Thyroid gland (tissue), 4 donors: ENCODE measurements at regions not wholly inside any gene's neighbourhood (a gene's known extent, or its start where the extent isn't known, plus 50 kb on each side); places are given as distances from the start of the nearest gene placed in this dataset.
A peak's percentile ranks its signal among the peaks of the same experiment; 100 is the strongest.

Experiments used
- DNase-seq, 2 donors: peaks; one replicate each; pipeline ENCODE4 v3.0.0-alpha.2; 2019
- H3K27ac ChIP-seq, 3 donors: fragments of 200-600 bp; sonication (generic); 1 replicate in 2 of 3; 2 replicates in 1 of 3; pipeline ENCODE4 v1.5.1; 2016 to 2019; ENCODE audit warnings: mild to moderate bottlenecking in 1 of 3, moderate library complexity in 1 of 3
- H3K27me3 ChIP-seq: fragments of 200-600 bp; sonication (generic); one replicate; pipeline ENCODE4 v1.5.1; 2019
- H3K36me3 ChIP-seq, 2 donors: fragments of 200-600 bp; sonication (generic); one replicate each; pipeline ENCODE4 v1.5.1; 2016 to 2019
- H3K4me1 ChIP-seq, 2 donors: fragments of 200-600 bp; sonication (generic); one replicate each; pipeline ENCODE4 v1.5.1; 2017 to 2019
- H3K4me3 ChIP-seq, 3 donors: fragments of 200-600 bp; sonication (generic); replicated peaks in 1 of 3; 1 replicate in 2 of 3; 2 replicates in 1 of 3; pipeline ENCODE4 v1.5.1; 2016; ENCODE audit warnings: mild to moderate bottlenecking in 1 of 3
- H3K9me3 ChIP-seq: fragments of 200-600 bp; sonication (generic); one replicate; pipeline ENCODE4 v1.5.1; 2017
- POLR2A ChIP-seq, 2 donors: fragments of 450-650 bp; IDR thresholded peaks; one replicate each; pipeline ENCODE4 v1.6.1; 2017; ENCODE audit warnings: antibody characterized with exemption in 2 of 2, mild to moderate bottlenecking in 2 of 2, moderate library complexity in 1 of 2
- WGBS, 2 donors: methylation state at CpG; one replicate each; pipeline ENCODE4 v1.1.5; 2017; 5-methylcytosine and 5-hydroxymethylcytosine counted together
- intact Hi-C: fragments of 100-400 bp; cut with DNase I; formaldehyde crosslinking; loops from one replicate; pipeline ENCODE4 v1.15.1; 2023
- TF ChIP-seq, protein P1 (sequence below), 6 experiments: fragments of 200-600 bp in 3 of 6; fragments of 450-650 bp in 3 of 6; sonication (generic) in 3 of 6; IDR thresholded peaks; one replicate each; pipeline ENCODE4 v1.5.1; 2016 to 2019; ENCODE audit warnings: antibody characterized with exemption in 6 of 6, mild to moderate bottlenecking in 2 of 6, inconsistent platforms in 1 of 6, moderate library complexity in 1 of 6

DNA sequence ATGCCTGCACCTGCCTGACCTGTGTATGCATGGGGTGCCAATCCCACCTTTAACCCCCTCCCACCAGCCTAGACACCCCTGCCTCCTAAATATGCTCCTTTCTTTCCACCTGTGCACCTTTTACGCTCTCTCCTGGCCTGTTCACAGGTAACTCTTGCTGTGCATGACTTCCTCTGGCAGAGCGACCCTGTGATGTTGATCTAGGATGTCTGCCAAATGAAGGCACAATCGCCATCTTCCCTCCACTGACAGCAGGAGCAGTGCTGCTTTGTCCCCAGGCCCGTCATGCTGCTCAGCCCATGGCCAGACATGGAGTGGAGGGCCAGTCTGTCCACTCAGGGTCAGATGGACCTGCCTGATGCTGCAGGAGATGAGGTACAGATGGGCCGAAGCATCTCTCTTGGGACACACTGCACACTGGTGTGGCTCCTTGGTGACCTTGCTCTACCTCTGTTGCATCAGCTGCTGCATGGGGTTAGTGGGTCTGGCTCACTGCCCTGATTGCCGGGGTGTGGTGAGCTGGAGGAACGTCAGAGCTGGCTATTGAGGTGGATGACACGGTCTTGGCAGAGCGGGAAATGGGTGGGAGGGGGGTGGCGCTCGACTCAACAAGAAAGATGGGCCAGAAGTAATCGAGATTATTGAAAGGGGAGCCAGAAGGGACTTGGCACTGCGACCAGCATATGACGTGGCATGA lies 101.7 kb upstream of the PITX1 start:
- H3K27me3 ChIP-seq: no peaks in the 10 kb centered on the region
- intact Hi-C loops: no loop called here
- H3K4me3 ChIP-seq: no peak overlapping the region
- H3K27ac ChIP-seq: no peak overlapping the region
- H3K9me3 ChIP-seq: no peaks in the 10 kb centered on the region
- no peaks in the 10 kb centered on the region for H3K36me3 ChIP-seq
- TF ChIP-seq, protein P1, sequence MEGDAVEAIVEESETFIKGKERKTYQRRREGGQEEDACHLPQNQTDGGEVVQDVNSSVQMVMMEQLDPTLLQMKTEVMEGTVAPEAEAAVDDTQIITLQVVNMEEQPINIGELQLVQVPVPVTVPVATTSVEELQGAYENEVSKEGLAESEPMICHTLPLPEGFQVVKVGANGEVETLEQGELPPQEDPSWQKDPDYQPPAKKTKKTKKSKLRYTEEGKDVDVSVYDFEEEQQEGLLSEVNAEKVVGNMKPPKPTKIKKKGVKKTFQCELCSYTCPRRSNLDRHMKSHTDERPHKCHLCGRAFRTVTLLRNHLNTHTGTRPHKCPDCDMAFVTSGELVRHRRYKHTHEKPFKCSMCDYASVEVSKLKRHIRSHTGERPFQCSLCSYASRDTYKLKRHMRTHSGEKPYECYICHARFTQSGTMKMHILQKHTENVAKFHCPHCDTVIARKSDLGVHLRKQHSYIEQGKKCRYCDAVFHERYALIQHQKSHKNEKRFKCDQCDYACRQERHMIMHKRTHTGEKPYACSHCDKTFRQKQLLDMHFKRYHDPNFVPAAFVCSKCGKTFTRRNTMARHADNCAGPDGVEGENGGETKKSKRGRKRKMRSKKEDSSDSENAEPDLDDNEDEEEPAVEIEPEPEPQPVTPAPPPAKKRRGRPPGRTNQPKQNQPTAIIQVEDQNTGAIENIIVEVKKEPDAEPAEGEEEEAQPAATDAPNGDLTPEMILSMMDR (IDR thresholded peaks at IDR 0.05): no peak
- TF ChIP-seq POLR2A (IDR thresholded peaks at IDR 0.05): no peak
- peak; percentile 82 to 84 for DNase-seq
- peaks cover 24 to 51% of the 10 kb centered on the region in 2 donors for H3K4me1 ChIP-seq
- WGBS, 2 donors: 37 to 45% methylated on average over 14 of the region's 14 CpGs

DNA sequence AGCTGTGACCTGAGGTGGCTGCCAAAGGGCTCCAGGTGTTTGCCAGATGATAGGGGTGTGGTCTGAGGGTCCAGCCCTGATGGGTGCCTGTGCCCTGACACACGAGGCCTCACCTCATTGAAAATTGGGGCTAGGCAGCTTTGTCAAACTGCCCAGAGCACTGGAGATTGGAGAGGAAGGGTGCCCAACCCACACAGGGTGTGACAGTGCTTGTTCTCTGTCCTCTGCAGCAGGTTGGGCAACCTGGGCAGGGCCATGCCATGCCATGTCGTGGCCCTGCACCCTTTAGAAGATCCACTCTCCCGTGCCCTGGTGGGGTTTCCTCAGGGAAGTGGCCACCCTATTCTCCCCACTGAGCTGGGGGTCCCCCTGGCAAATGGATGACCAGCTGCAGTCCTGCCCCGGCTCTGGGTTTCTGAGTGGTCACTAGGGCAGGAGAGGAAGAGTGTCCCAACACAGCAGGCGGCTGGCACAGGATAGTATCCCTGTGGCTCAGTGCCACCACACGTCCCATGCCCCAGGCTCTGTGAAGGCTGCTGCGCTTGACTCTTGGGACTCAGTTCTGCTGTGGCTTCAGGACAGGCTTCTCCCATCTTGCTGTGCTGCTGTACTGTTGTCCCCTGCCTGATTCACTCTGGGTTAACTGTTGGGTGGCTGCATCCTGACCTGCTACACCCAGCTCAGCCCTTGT lies 100.8 kb upstream of the PITX1 start:
- WGBS, 2 donors: 61 to 92% methylated on average over 3 to 5 of the region's 7 CpGs
- H3K4me3 ChIP-seq: no peak overlapping the region
- H3K27ac ChIP-seq: no peak overlapping the region
- intact Hi-C loops: no loop called here
- H3K9me3 ChIP-seq: no peaks in the 10 kb centered on the region
- no peak for DNase-seq
- H3K27me3 ChIP-seq: no peaks in the 10 kb centered on the region
- H3K36me3 ChIP-seq: no peaks in the 10 kb centered on the region
- TF ChIP-seq, protein P1 (IDR thresholded peaks at IDR 0.05): no peak
- no peak for TF ChIP-seq POLR2A (IDR thresholded peaks at IDR 0.05)
- peaks cover 25 to 57% of the 10 kb centered on the region in 2 donors for H3K4me1 ChIP-seq

DNA sequence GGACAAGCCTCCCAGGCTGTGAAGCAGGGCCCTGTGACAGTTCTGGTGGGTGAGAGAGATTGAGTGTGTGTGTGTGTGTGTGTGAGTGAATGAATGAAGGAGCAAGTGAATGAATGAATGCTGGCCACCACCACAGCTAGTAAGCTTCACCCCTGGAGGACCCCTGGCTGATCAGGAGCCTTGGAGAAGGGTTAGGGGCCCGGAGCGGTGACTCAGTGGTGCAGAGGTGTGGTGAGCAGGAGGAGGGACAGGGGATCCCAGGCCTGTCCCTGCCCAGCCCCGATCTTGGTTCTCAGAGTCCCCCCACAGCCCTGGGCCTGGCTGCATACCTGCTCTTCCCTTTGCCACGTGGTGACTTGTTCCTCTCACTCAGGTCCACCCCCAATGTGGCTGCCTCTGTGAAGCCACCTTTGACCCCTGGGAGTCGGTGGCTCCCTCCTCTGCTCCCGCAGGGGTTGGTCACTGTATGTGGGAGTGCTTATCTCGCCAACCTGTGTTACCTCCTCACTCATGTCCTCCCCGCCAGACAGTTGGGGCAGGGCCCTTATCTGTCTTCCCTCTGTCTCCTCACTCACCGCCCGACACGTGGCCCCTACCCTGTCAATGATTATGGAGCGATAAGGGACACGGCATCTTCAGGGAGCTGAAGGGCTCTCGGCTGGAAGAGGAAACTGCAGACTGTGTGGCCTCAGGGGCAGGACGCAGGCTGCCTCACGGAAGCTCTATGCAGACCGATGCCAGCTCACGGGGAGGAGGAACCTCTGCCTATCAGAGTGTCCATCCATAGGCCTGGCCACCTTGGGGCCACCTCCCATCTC lies 99.9 kb upstream of the PITX1 start:
- 74 to 87% methylated on average over 18 of the region's 18 CpGs for WGBS, 2 donors
- DNase-seq: no peak
- H3K27ac ChIP-seq: no peak overlapping the region
- H3K27me3 ChIP-seq: no peaks in the 10 kb centered on the region
- intact Hi-C loops: no loop called here
- no peak overlapping the region for H3K4me3 ChIP-seq
- TF ChIP-seq POLR2A (IDR thresholded peaks at IDR 0.05): no peak
- TF ChIP-seq, protein P1 (IDR thresholded peaks at IDR 0.05): no peak
- peaks cover 25 to 56% of the 10 kb centered on the region in 2 donors for H3K4me1 ChIP-seq
- no peaks in the 10 kb centered on the region for H3K9me3 ChIP-seq
- H3K36me3 ChIP-seq: no peaks in the 10 kb centered on the region

DNA sequence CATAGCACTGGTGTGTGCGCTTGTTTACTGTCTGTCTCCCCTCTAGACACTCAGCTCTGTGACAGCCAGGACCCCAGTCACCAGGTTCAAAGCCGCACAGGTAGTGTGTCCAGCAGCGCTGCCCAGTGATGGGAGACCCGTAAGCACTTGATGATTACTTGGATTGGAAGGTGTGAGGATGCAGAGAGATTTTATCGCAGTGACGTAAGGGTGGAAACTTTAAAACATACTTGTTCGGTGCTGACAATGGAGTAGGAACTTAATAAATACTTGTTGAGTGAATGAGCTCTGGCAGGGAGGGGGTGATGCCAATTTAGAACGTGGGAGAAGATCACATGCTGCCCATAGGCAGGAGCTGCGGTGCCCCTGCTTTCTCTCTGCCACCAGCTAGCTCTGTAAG lies 99.2 kb upstream of the PITX1 start:
- H3K4me3 ChIP-seq: no peak overlapping the region
- H3K36me3 ChIP-seq: no peaks in the 10 kb centered on the region
- no peaks in the 10 kb centered on the region for H3K27me3 ChIP-seq
- H3K27ac ChIP-seq: no peak overlapping the region
- intact Hi-C loops: no loop called here
- H3K9me3 ChIP-seq: no peaks in the 10 kb centered on the region
- no peak for TF ChIP-seq POLR2A (IDR thresholded peaks at IDR 0.05)
- TF ChIP-seq, protein P1 (IDR thresholded peaks at IDR 0.05): no peak
- DNase-seq: no peak
- WGBS, 2 donors: 93 to 94% methylated on average over 9 of the region's 9 CpGs
- H3K4me1 ChIP-seq: peaks cover 25 to 48% of the 10 kb centered on the region in 2 donors
